ENCODE measurements at regions not wholly inside any gene's neighbourhood (a gene's known extent, or its start where the extent isn't known, plus 50 kb on each side); places are given as distances from the start of the nearest gene placed in this dataset.

DNA sequence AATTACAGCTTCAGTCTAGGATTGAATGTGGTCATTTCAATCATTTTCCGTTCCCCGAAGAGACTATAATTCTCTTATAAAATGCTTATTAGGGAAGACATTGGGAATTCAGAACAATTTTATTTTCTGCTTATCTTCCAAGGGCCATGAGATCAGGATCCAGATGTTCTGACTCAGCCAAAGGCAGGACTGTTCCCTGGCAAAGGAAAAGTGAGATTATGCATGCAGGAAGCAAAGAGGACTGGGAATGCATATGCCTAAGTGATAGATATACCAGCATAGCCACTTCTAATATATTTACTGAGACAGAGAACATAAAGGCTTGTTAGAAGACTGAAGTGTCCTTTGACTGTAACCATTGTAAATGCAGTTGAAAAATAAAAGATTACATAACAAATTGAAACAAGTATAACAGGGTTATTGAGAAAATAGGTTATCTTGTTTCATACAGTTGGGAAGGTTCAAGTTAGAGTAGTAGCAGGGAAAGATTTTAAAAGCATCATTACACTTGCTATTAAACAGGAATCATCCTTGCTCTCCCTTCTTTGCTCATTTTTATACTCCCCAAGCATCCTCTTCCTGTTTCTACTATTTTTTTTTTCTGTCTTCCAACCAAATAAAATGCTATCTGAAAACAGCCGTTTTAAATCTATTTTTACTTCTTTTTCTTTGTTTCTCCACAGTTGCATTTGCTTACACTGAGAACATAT, 439.6 kb upstream of the ADAMTS5 start:
- CTCF ChIA-PET, result interaction anchor here (1.3 kb wide), 1 partner anchor 18 kb away, joined by 3 read pairs; no protein-coding TSS in a partner anchor
- POLR2A ChIA-PET, result no interaction called here
- H3K4me3 ChIP-seq (ENCODE audit: low read depth, low read length), result no peak overlapping the region
- DNase-seq (ENCODE audit: low read depth, low spot score), result no peak
- TF ChIP-seq, protein P1, sequence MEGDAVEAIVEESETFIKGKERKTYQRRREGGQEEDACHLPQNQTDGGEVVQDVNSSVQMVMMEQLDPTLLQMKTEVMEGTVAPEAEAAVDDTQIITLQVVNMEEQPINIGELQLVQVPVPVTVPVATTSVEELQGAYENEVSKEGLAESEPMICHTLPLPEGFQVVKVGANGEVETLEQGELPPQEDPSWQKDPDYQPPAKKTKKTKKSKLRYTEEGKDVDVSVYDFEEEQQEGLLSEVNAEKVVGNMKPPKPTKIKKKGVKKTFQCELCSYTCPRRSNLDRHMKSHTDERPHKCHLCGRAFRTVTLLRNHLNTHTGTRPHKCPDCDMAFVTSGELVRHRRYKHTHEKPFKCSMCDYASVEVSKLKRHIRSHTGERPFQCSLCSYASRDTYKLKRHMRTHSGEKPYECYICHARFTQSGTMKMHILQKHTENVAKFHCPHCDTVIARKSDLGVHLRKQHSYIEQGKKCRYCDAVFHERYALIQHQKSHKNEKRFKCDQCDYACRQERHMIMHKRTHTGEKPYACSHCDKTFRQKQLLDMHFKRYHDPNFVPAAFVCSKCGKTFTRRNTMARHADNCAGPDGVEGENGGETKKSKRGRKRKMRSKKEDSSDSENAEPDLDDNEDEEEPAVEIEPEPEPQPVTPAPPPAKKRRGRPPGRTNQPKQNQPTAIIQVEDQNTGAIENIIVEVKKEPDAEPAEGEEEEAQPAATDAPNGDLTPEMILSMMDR (IDR thresholded peaks at IDR 0.05; ENCODE audit: insufficient read depth, low read length, missing control alignments), result no peak

DNA sequence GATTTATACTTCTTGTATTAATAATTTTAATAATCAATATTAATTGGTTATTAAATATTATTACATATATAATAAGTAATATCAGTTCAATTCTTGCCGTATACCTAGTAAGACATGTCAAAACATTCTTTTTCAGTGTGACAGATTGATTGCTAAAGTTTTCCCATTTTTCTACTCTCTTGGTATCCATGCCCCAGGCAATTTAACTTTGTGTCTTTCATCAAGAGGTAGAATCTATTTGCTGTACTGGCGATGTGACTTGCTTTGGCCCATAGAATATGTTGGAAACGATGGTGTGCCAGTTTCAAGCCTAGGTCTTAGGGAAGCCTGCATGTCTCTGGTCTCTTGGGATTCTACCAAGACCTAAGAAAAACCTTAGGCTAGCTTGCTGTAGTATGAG, 436.1 kb upstream of the ADAMTS5 start:
- DNase-seq (ENCODE audit: low read depth, low spot score), result no peak
- TF ChIP-seq, protein P1 (IDR thresholded peaks at IDR 0.05; ENCODE audit: insufficient read depth, low read length, missing control alignments), result no peak
- no peak overlapping the region for H3K4me3 ChIP-seq (ENCODE audit: low read depth, low read length)
- ChIA-PET POLR2A (no interaction called here), CTCF (no interaction called here)

DNA sequence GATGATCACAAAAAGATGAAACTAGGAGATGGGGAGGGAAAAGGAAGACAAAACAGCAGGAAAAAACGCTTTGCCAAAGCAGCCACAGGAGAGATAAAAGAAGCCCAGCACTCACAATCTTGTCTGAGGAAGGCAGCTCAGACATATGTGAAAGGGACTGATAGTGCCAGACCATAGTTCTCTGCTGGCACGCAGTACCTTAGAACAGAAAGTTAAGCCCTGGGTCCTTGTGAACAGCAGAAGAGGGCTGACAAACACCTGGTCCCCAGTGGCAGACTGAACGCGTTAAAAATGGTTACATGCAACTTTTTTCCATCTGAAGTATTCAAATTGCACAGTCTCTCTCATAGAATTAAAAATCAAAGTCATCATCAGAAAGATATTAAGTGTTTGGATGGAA, 433.2 kb upstream of the ADAMTS5 start:
- DNase-seq (ENCODE audit: low read depth, low spot score), result no peak
- H3K4me3 ChIP-seq (ENCODE audit: low read depth, low read length), result no peak overlapping the region
- CTCF ChIA-PET, result no interaction called here
- POLR2A ChIA-PET, result no interaction called here
- TF ChIP-seq, protein P1 (IDR thresholded peaks at IDR 0.05; ENCODE audit: insufficient read depth, low read length, missing control alignments), result no peak

DNA sequence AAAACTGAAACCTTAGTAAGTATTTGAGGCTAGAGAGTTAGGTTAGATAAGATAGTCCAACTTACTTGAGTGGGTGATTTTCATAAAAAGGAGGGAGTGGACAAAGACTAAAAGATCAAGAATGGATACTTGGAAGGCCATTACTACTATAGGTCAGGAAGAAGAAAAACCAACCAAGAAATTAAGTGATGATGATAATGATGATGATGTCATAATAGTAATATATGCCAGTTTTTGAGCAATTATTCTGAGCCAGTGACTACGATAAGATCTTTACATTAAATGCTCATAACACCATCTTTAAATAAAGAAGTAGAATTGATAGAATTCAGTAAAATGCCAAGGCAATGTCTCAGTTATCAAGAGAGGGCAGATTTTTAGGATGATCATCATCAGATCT, 430.7 kb upstream of the ADAMTS5 start:
- POLR2A ChIA-PET, result no interaction called here

DNA sequence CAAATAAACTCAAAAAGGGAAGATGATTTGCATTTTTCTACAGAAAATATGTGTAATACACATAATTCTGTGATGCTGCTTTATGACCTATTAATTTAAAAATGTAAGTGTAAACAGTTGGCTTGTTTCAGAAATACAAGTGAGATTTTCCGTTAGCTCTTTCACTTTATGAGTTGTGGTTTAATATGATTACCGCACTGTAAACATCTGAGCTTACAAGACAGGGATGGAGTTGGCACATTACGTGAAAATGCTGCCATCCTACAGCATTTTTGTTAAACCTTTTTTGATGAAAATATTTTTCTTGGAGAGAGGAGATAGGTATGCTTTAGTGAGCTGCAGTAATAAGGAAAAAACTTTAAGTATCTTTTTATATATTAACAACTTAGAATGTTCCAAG, 426.8 kb upstream of the ADAMTS5 start:
- TF ChIP-seq, protein P1 (IDR thresholded peaks at IDR 0.05; ENCODE audit: insufficient read depth, low read length, missing control alignments), result no peak
- CTCF ChIA-PET, result no interaction called here
- POLR2A ChIA-PET, result no interaction called here
- H3K4me3 ChIP-seq (ENCODE audit: low read depth, low read length), result no peak overlapping the region
- no peak for DNase-seq (ENCODE audit: low read depth, low spot score)

More for the DNA sequence above, 430.7 kb upstream of the ADAMTS5 start:
- CTCF ChIA-PET, result no interaction called here
- no peak for DNase-seq (ENCODE audit: low read depth, low spot score)
- TF ChIP-seq, protein P1 (IDR thresholded peaks at IDR 0.05; ENCODE audit: insufficient read depth, low read length, missing control alignments), result no peak
- H3K4me3 ChIP-seq (ENCODE audit: low read depth, low read length), result no peak overlapping the region

DNA sequence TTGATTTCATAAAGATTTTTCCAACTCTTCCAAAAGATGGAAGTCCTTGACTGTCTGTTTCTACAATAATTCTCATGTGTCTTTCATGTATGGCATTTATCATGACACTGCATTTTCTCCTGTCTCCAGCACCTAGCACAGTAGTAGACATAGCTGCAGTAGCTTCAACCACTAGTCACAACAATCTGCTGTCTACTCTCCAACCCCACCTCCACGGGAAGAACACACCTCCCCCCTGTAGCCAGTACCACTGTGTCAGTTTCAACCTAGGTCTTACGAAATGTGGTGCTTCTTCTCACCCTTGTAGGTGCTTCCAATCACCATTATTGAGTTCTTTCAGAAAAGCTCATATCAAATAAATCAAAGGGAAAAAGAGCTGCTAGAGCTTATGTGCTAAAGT, 425.1 kb upstream of the ADAMTS5 start:
- CTCF ChIA-PET, result no interaction called here
- DNase-seq (ENCODE audit: low read depth, low spot score), result no peak
- TF ChIP-seq, protein P1 (IDR thresholded peaks at IDR 0.05; ENCODE audit: insufficient read depth, low read length, missing control alignments), result no peak
- POLR2A ChIA-PET, result no interaction called here
- no peak overlapping the region for H3K4me3 ChIP-seq (ENCODE audit: low read depth, low read length)

All from AG04449 (cell line).